GM12878 (cell line): ENCODE measurements at regions not wholly inside any gene's neighbourhood (a gene's known extent, or its start where the extent isn't known, plus 50 kb on each side); places are given as distances from the start of the nearest gene placed in this dataset.
A peak's percentile ranks its signal among the peaks of the same experiment; 100 is the strongest.

Experiments
- ATF2 ChIP-seq: IDR thresholded peaks from 2 replicates; pipeline ENCODE4 v1.6.1; 2012; ENCODE audit warnings: low read length, inconsistent platforms
- BCL11A ChIP-seq: IDR thresholded peaks from 2 replicates; pipeline ENCODE4 v1.6.1; 2011; ENCODE audit warnings: low read depth, low read length
- CBX3 ChIP-seq: fragments of 200-600 bp; sonication (generic); IDR thresholded peaks from 2 replicates; pipeline ENCODE4 v1.6.1; 2016; ENCODE audit warnings: low read depth, borderline replicate concordance
- CREB1 ChIP-seq: IDR thresholded peaks from 2 replicates; pipeline ENCODE4 v1.6.1; 2012; ENCODE audit warnings: low read depth, mild to moderate bottlenecking, inconsistent platforms
- EZH2 ChIP-seq: IDR thresholded peaks from 2 replicates; pipeline ENCODE4 v1.6.1; 2012; ENCODE audit warnings: low read depth, mild to moderate bottlenecking, control low read depth, inconsistent platforms, low read length, borderline replicate concordance; ENCODE audit not compliant: control insufficient read depth
- IKZF1 ChIP-seq: fragments of 450-650 bp; conservative IDR thresholded peaks from 2 replicates; pipeline ENCODE4 v1.6.1; 2017; ENCODE audit warnings: antibody characterized with exemption, mild to moderate bottlenecking
- MEF2B ChIP-seq: fragments of 450-650 bp; IDR thresholded peaks from 2 replicates; pipeline ENCODE4 v1.6.1; 2018; ENCODE audit warnings: mild to moderate bottlenecking, moderate library complexity; ENCODE audit not compliant: partially characterized antibody, poor library complexity, severe bottlenecking
- MTA2 ChIP-seq: fragments of 450-650 bp; IDR thresholded peaks from 2 replicates; pipeline ENCODE4 v1.6.1; 2016; ENCODE audit warnings: low read depth, mild to moderate bottlenecking, moderate library complexity
- PML ChIP-seq: IDR thresholded peaks from 2 replicates; pipeline ENCODE4 v1.6.1; 2012; ENCODE audit warnings: low read length, inconsistent platforms
- RAD51 ChIP-seq: fragments of 450-650 bp; IDR thresholded peaks from 2 replicates; pipeline ENCODE4 v1.6.1; 2016; ENCODE audit warnings: moderate library complexity, mild to moderate bottlenecking, inconsistent platforms
- SMAD5 ChIP-seq: IDR thresholded peaks from 2 replicates; pipeline ENCODE4 v1.6.1; 2016; ENCODE audit warnings: antibody characterized with exemption, low read depth
- SP1 ChIP-seq: IDR thresholded peaks from one replicate; pipeline ENCODE4 v1.6.1; 2011; ENCODE audit warnings: low read depth, low read length
- SPI1 ChIP-seq: IDR thresholded peaks from 2 replicates; pipeline ENCODE4 v1.6.1; 2011; ENCODE audit warnings: low read depth, mild to moderate bottlenecking, low read length, moderate library complexity, borderline replicate concordance; ENCODE audit not compliant: insufficient read depth
- TARDBP ChIP-seq: IDR thresholded peaks from 2 replicates; pipeline ENCODE4 v1.6.1; 2016; ENCODE audit warnings: borderline replicate concordance
- USF2 ChIP-seq: IDR thresholded peaks from 2 replicates; pipeline ENCODE4 v1.6.1; 2011; ENCODE audit warnings: low read depth, low read length, improper control_type of control experiment, borderline replicate concordance

GRCh38 chr6:149235130-149235561 is 82.4 kb upstream of the TAB2 start (continued):
- TF ChIP-seq CBX3 (no peak), SMAD5 (no peak), ATF2 (0 out of 2 replicates have a peak, but pooled peaks have one; percentile 49), USF2 (no peak), SPI1 (peak; percentile 97), MTA2 (peak; percentile 81), TARDBP (no peak), CREB1 (peak; percentile 3; the same call in 1 of the 2 replicates), BCL11A (0 out of 2 replicates have a peak, but pooled peaks have one; percentile 39), PML (0 out of 2 replicates have a peak, but pooled peaks have one; percentile 51), MEF2B (peak; percentile 44), RAD51 (peak; percentile 48; the same call in 1 of the 2 replicates), EZH2 (no peak), SP1 (no peak), IKZF1 (peak; percentile 85)
- TF ChIP-seq, all 136 proteins: peak for 37
